H9 (cell line): ENCODE measurements at regions not wholly inside any gene's neighbourhood (a gene's known extent, or its start where the extent isn't known, plus 50 kb on each side); places are given as distances from the start of the nearest gene placed in this dataset.

Experiments
- DNase-seq: peaks from one replicate; pipeline ENCODE4 v3.0.0-alpha.2; 2017
- H2AFZ ChIP-seq: one replicate; pipeline ENCODE4 v1.6.1; 2013; ENCODE audit warnings: mild to moderate bottlenecking, low read length, control low read depth, moderate library complexity
- H2AK5ac ChIP-seq: 2 replicates; pipeline ENCODE4 v1.6.1; 2013; ENCODE audit warnings: low read length, control low read depth, mixed read lengths; ENCODE audit not compliant: insufficient read length
- H2BK120ac ChIP-seq: one replicate; pipeline ENCODE4 v1.6.1; 2013; ENCODE audit warnings: low read depth, mild to moderate bottlenecking, low read length, control low read depth, inconsistent platforms; ENCODE audit not compliant: poor library complexity, severe bottlenecking
- H2BK12ac ChIP-seq: 2 replicates; pipeline ENCODE4 v1.6.1; 2013; ENCODE audit warnings: low read length, control low read depth, mixed read lengths, low read depth; ENCODE audit not compliant: insufficient read length
- H2BK15ac ChIP-seq: 2 replicates; pipeline ENCODE4 v1.6.1; 2013; ENCODE audit warnings: low read depth, low read length, control low read depth
- H2BK20ac ChIP-seq: one replicate; pipeline ENCODE4 v1.6.1; 2013; ENCODE audit warnings: low read depth, mild to moderate bottlenecking, low read length, control low read depth, inconsistent platforms; ENCODE audit not compliant: poor library complexity, severe bottlenecking
- H2BK5ac ChIP-seq: 2 replicates; pipeline ENCODE4 v1.6.1; 2013; ENCODE audit warnings: low read length, control low read depth, mixed read lengths; ENCODE audit not compliant: insufficient read length
- H3K14ac ChIP-seq: 2 replicates; pipeline ENCODE4 v1.6.1; 2013; ENCODE audit warnings: low read length, control low read depth; ENCODE audit not compliant: insufficient read depth
- H3K18ac ChIP-seq: 2 replicates; pipeline ENCODE4 v1.6.1; 2013; ENCODE audit warnings: low read depth, mild to moderate bottlenecking, mixed read lengths, low read length, control low read depth; ENCODE audit not compliant: insufficient read length
- H3K23ac ChIP-seq: 2 replicates; pipeline ENCODE4 v1.6.1; 2013; ENCODE audit warnings: low read length, control low read depth, mixed read lengths, low read depth; ENCODE audit not compliant: insufficient read length
- H3K23me2 ChIP-seq: 2 replicates; pipeline ENCODE4 v1.6.1; 2013; ENCODE audit warnings: low read depth, mild to moderate bottlenecking, mixed read lengths, low read length, control low read depth; ENCODE audit not compliant: insufficient read length, poor library complexity, severe bottlenecking
- H3K27ac ChIP-seq: 2 replicates; pipeline ENCODE4 v1.5.1; 2013; ENCODE audit warnings: low read length, control low read depth, mixed read lengths, low read depth; ENCODE audit not compliant: insufficient read length
- H3K27me3 ChIP-seq: 2 replicates; pipeline ENCODE4 v1.6.1; 2013; ENCODE audit warnings: low read length, control low read depth, inconsistent platforms; ENCODE audit not compliant: insufficient read depth
- H3K4ac ChIP-seq: 2 replicates; pipeline ENCODE4 v1.6.1; 2013; ENCODE audit warnings: low read depth, mild to moderate bottlenecking, control low read depth, inconsistent platforms, low read length, moderate library complexity
- H3K4me1 ChIP-seq: 2 replicates; pipeline ENCODE4 v1.6.1; 2013; ENCODE audit warnings: low read length, control low read depth, inconsistent platforms; ENCODE audit not compliant: insufficient read depth
- H3K4me2 ChIP-seq: 2 replicates; pipeline ENCODE4 v1.6.1; 2013; ENCODE audit warnings: low read length, control low read depth, mixed read lengths; ENCODE audit not compliant: insufficient read length, insufficient read depth
- H3K56ac ChIP-seq: 2 replicates; pipeline ENCODE4 v1.6.1; 2013; ENCODE audit warnings: low read depth, mild to moderate bottlenecking, mixed read lengths, low read length, control low read depth; ENCODE audit not compliant: insufficient read length
- H3K79me1 ChIP-seq: 2 replicates; pipeline ENCODE4 v1.6.1; 2013; ENCODE audit warnings: low read depth, mild to moderate bottlenecking, moderate library complexity, low read length, control low read depth, inconsistent platforms; ENCODE audit not compliant: insufficient read depth, poor library complexity, severe bottlenecking
- H3K79me2 ChIP-seq: 2 replicates; pipeline ENCODE4 v1.6.1; 2013; ENCODE audit warnings: low read length, control low read depth, inconsistent platforms; ENCODE audit not compliant: insufficient read depth
- H3K9ac ChIP-seq: 2 replicates; pipeline ENCODE4 v1.6.1; 2013; ENCODE audit warnings: low read length, control low read depth, mixed read lengths; ENCODE audit not compliant: insufficient read length; ENCODE audit errors: extremely low read depth
- H3K9me3 ChIP-seq: one replicate; pipeline ENCODE4 v1.6.1; 2013; ENCODE audit warnings: low read depth, low read length, inconsistent platforms; ENCODE audit not compliant: control insufficient read depth
- H3T11ph ChIP-seq: one replicate; pipeline ENCODE4 v1.6.1; 2013; ENCODE audit warnings: mild to moderate bottlenecking, low read length, control low read depth, inconsistent platforms
- H4K20me1 ChIP-seq: one replicate; pipeline ENCODE4 v1.6.1; 2013; ENCODE audit not compliant: control insufficient read depth, insufficient read length, insufficient read depth
- H4K5ac ChIP-seq: 2 replicates; pipeline ENCODE4 v1.6.1; 2013; ENCODE audit warnings: low read depth, mild to moderate bottlenecking, mixed read lengths, low read length, control low read depth; ENCODE audit not compliant: insufficient read length
- H4K8ac ChIP-seq: replicated peaks from 2 replicates; pipeline ENCODE4 v1.6.1; 2013; ENCODE audit warnings: low read length, control low read depth, mixed read lengths, low read depth; ENCODE audit not compliant: insufficient read length
- H4K91ac ChIP-seq: 2 replicates; pipeline ENCODE4 v1.6.1; 2013; ENCODE audit warnings: low read depth, mild to moderate bottlenecking, moderate library complexity, mixed read lengths, low read length, control low read depth; ENCODE audit not compliant: insufficient read length
- H3K27ac Mint-ChIP-seq, 3 experiments: 2 replicates in 2 of 3; 3 replicates in 1 of 3; pipeline ENCODE4 v1.8.0; 2020 to 2021; ENCODE audit warnings: mixed read lengths in 3 of 3, mild to moderate bottlenecking in 1 of 3, moderate library complexity in 1 of 3
- H3K27me3 Mint-ChIP-seq: 2 replicates; pipeline ENCODE4 v1.8.0; 2021; ENCODE audit warnings: low read depth, mild to moderate bottlenecking, moderate library complexity, mixed read lengths
- H3K36me3 Mint-ChIP-seq, 3 experiments: 2 replicates in 2 of 3; 3 replicates in 1 of 3; pipeline ENCODE4 v1.8.0; 2020 to 2021; ENCODE audit warnings: low read depth in 3 of 3, mixed read lengths in 3 of 3; ENCODE audit not compliant: insufficient read depth in 1 of 3
- H3K4me1 Mint-ChIP-seq, 2 experiments: 2 replicates each; pipeline ENCODE4 v1.8.0; 2020; ENCODE audit warnings: mixed read lengths in 2 of 2
- H3K4me3 Mint-ChIP-seq, 2 experiments: 2 replicates in 1 of 2; 3 replicates in 1 of 2; pipeline ENCODE4 v1.8.0; 2020 to 2021; ENCODE audit warnings: mild to moderate bottlenecking in 2 of 2, mixed read lengths in 2 of 2, moderate library complexity in 1 of 2
- H3K9me3 Mint-ChIP-seq, 2 experiments: 2 replicates in 1 of 2; 3 replicates in 1 of 2; pipeline ENCODE4 v1.8.0; 2020; ENCODE audit warnings: mild to moderate bottlenecking in 2 of 2, mixed read lengths in 2 of 2, moderate library complexity in 1 of 2
- CTCF ChIP-seq: fragments of 200-600 bp; sonication (generic); conservative IDR thresholded peaks from 3 replicates; pipeline ENCODE4 v1.8.0; 2021; ENCODE audit warnings: antibody characterized with exemption, mild to moderate bottlenecking
- WGBS: extraction: QIAGEN DNeasy Blood & Tissue Kit; methylation state at CpG from one replicate; pipeline ENCODE4 v1.1.7; 2013; ENCODE audit warnings: missing lambda C conversion rate, low lambda C conversion rate, mixed read lengths; ENCODE audit not compliant: insufficient read length; ENCODE audit errors: extremely low coverage; 5-methylcytosine and 5-hydroxymethylcytosine counted together

GRCh38 chr5:16392718-16393117 lies 72.9 kb downstream of the ZNF622 start:
- Histone ChIP-seq H2AFZ (no peak overlapping the region), H3K56ac (no peak overlapping the region)
- H3K27ac Mint-ChIP-seq: no peak overlapping the region; a peak in 1 of 7 replicates

More at GRCh38 chr5:16392718-16393117, 72.9 kb downstream of the ZNF622 start:
- Histone ChIP-seq H2AK5ac (no peak overlapping the region), H3K27ac (no peak overlapping the region), H4K91ac (no peak overlapping the region), H3K4me1 (no peaks in the 10 kb centered on the region; the same call in 1 of the 2 replicates), H2BK120ac (no peak overlapping the region), H4K8ac (no peak overlapping the region), H3K9ac (no peak overlapping the region), H3K14ac (no peak overlapping the region), H3K27me3 (no peaks in the 10 kb centered on the region), H2BK20ac (no peak overlapping the region), H2BK12ac (no peak overlapping the region), H3K23me2 (no peaks in the 10 kb centered on the region), H3K9me3 (no peaks in the 10 kb centered on the region), H3T11ph (no peak overlapping the region), H3K18ac (no peak overlapping the region), H3K79me2 (no peaks in the 10 kb centered on the region), H3K4ac (no peak overlapping the region), H3K23ac (no peak overlapping the region), H3K4me2 (no peak overlapping the region), H4K5ac (no peak overlapping the region), H2BK5ac (no peak overlapping the region), H3K79me1 (no peaks in the 10 kb centered on the region), H4K20me1 (no peaks in the 10 kb centered on the region), H2BK15ac (no peak overlapping the region)
- Mint-ChIP-seq H3K9me3 (peaks cover 0 to 3% of the 10 kb centered on the region in 2 experiments; a peak in 1 of 5 replicates), H3K27me3 (peaks cover under 1% of the 10 kb centered on the region), H3K4me1 (peaks cover 11 to 18% of the 10 kb centered on the region in 2 experiments), H3K36me3 (no peaks in the 10 kb centered on the region), H3K4me3 (no peak overlapping the region)
- WGBS: no CpG with 5 or more reads among the region's 3 CpGs
- DNase-seq: no peak
- TF ChIP-seq CTCF: no peak
